HG03139 (cell line): ENCODE measurements at regions not wholly inside any gene's neighbourhood (a gene's known extent, or its start where the extent isn't known, plus 50 kb on each side); places are given as distances from the start of the nearest gene placed in this dataset.

Experiments used
- ATAC-seq: cut with Tn5 transposase; IDR thresholded peaks from one replicate; pipeline ENCODE4 v1.9.1; 2021; ENCODE audit not compliant: unreplicated experiment

GRCh38 chr13:26967119-26968038, 204.2 kb downstream of the USP12 start:
- no peak for ATAC-seq

- ATAC-seq, result no peak
Observed at GRCh38 chr13:26966701-26967080, 204.9 kb downstream of the USP12 start.

- no peak for ATAC-seq
Observed at GRCh38 chr13:26965952-26966700, 205.5 kb downstream of the USP12 start.

- no peak for ATAC-seq
Observed at GRCh38 chr13:26964278-26965250, 204.0 kb upstream of the GPR12 start.

GRCh38 chr13:26962671-26963070, 202.1 kb upstream of the GPR12 start:
- no peak for ATAC-seq

GRCh38 chr13:26961890-26962615, 201.5 kb upstream of the GPR12 start:
- ATAC-seq, result no peak

GRCh38 chr13:26957182-26957581, 196.6 kb upstream of the GPR12 start:
- no peak for ATAC-seq

- no peak for ATAC-seq
Observed at GRCh38 chr13:26956522-26957142, 196.0 kb upstream of the GPR12 start.

- ATAC-seq, result no peak
Observed at GRCh38 chr13:26954976-26955375, 194.4 kb upstream of the GPR12 start.

GRCh38 chr13:26953291-26953690, 192.7 kb upstream of the GPR12 start:
- ATAC-seq, result no peak

- ATAC-seq, result no peak
Observed at GRCh38 chr13:26952551-26953143, 192.1 kb upstream of the GPR12 start.

GRCh38 chr13:26951581-26952177, 191.1 kb upstream of the GPR12 start:
- ATAC-seq, result no peak

- ATAC-seq, result no peak
Observed at GRCh38 chr13:26950968-26951367, 190.4 kb upstream of the GPR12 start.

- no peak for ATAC-seq
Observed at GRCh38 chr13:26950546-26950945, 190.0 kb upstream of the GPR12 start.

GRCh38 chr13:26949701-26950502, 189.3 kb upstream of the GPR12 start:
- ATAC-seq, result no peak

GRCh38 chr13:26948353-26948752, 187.8 kb upstream of the GPR12 start:
- ATAC-seq, result no peak

- ATAC-seq, result no peak
Observed at GRCh38 chr13:26946684-26947343, 186.2 kb upstream of the GPR12 start.

- ATAC-seq, result no peak
Observed at GRCh38 chr13:26943748-26944147, 183.2 kb upstream of the GPR12 start.
